ENCODE measurements at regions not wholly inside any gene's neighbourhood (a gene's known extent, or its start where the extent isn't known, plus 50 kb on each side); places are given as distances from the start of the nearest gene placed in this dataset.
"Not testable (repeated sequence)": the region's sequence is repeated elsewhere in the genome, so short reads cannot be mapped to it uniquely, and the experiment has no call there.

DNA sequence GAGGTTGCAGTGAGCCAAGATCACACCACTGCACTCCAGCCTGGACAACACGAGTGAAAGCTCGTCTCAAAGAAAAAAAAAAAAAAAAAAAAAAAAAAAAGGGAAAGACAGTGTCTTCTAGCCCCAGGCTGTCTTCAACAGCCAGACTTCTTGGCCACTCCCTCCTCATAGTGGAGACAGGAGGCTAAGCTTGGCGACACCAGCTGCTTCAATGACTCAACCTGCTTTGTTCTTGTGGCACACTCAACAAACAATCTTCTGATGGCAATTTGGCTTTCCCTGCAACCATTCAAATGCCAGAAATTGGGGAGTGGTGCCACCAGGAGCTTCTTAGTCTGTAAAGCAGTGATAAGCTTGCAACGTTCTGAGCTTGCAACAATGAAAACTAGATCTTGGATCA, 290.4 kb upstream of the DYNLRB2 start:
- no peak for DNase-seq

GRCh38 chr16:80243303-80243702, 297.5 kb upstream of the DYNLRB2 start:
- DNase-seq = not testable (repeated sequence)

DNA sequence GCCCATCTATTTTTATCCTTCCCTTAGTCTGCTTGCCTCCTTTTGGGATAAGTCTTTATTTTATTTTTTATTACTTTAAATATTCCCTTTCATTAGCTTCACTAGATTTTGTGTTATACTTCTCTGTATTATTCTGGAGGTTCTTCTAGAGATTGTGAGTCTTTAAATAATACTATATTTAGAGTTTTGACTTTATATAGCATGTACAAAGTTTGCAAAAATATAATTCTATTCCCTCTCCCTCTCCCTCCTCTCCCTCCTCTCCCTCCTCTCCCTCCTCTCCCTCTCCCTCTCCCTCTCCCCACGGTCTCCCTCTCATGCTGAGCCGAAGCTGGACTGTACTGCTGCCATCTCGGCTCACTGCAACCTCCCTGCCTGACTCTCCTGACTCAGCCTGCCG, 298.5 kb upstream of the DYNLRB2 start:
- not testable (repeated sequence) for DNase-seq

- no peak for DNase-seq
Measured at GRCh38 chr16:80233097-80233835, 307.5 kb upstream of the DYNLRB2 start.

GRCh38 chr16:80231888-80232287, 308.9 kb upstream of the DYNLRB2 start:
- no peak for DNase-seq

GRCh38 chr16:80231121-80231520, 309.7 kb upstream of the DYNLRB2 start:
- DNase-seq = no peak

GRCh38 chr16:80230328-80231120, 310.3 kb upstream of the DYNLRB2 start:
- DNase-seq = no peak

DNA sequence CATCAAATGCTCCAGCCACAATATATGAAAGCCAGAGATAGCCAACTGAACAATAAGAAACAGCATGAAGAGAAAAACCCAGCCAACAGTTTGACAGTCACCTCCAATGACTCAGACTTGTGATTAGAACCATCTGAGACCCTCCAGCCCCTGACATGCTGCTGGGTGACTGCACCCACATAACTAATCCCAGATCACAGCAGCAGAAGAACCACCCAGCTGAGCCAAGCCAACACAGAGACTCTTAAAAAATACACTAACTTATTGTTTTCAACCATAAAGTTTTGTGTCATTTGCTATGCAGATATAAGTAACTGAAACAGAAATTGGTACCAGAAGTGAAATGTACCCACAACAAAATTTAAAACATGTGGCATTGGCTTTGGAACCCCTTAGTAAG, 314.3 kb upstream of the DYNLRB2 start:
- no peak for DNase-seq

DNA sequence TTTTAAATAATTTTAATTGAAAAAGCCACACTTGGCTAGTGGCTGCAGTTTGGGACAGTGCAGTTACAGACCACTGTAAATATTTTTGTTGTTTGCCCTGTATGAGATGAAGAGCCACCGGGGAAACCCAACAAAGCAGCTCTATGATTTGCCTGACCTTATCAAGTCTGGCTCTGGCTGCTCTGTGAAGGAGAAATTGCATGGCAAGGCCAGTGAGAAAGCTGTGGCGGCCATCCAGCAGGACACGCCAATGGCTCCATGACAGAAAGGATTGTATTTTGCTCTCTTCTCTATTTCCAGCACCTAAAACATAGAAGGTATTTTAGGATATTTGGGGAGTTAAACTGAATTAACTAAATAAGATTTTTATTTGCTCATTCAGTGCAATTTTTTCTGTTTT, 330.0 kb upstream of the DYNLRB2 start:
- DNase-seq = no peak

DNA sequence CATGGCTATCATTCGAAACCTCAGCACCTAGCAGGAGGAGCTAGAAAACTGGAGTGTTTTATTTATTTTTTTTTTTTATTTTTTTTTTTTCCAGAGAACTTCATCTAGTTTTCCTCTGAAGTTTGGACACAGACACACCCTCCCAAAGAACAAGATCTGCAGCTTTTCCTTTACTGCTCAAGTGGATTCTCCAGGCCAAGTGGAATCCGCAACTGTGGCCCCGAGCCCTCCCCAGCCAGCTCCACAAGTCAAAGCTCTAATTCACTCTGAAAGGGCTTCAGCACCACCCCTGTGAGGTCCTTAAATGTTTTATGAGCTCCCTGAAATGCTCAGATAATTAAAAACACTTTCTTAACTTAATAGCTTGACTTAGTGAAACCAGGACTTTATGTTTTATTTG, 332.1 kb upstream of the DYNLRB2 start:
- no peak for DNase-seq

GRCh38 chr16:80208015-80208414, 332.8 kb upstream of the DYNLRB2 start:
- DNase-seq = no peak

GRCh38 chr16:80203821-80204220, 337.0 kb upstream of the DYNLRB2 start:
- DNase-seq = no peak

- DNase-seq = no peak
Measured at GRCh38 chr16:80202831-80203413, 337.9 kb upstream of the DYNLRB2 start.

DNA sequence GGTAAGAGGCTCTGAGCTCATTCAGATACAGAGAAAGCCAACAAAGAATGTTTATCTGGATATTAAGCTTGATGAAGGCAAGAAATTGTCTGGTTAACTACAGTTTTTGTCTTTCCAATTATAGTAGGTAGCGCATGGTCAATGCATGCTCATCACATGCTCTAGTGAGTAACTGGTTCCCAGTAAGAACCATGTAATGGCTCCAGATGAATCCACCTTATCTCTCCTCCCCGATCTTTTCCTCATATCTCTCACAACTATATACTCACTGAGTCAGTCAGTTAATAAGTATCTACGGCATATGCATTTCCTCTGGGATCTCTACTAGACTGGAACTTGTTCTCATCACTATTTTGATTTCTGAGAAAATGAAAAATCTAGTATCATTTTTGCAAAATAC, 340.7 kb upstream of the DYNLRB2 start:
- DNase-seq = no peak

- no peak for DNase-seq
Measured at GRCh38 chr16:80199614-80200013, 341.2 kb upstream of the DYNLRB2 start.

GRCh38 chr16:80198311-80199299, 342.2 kb upstream of the DYNLRB2 start:
- no peak for DNase-seq

DNA sequence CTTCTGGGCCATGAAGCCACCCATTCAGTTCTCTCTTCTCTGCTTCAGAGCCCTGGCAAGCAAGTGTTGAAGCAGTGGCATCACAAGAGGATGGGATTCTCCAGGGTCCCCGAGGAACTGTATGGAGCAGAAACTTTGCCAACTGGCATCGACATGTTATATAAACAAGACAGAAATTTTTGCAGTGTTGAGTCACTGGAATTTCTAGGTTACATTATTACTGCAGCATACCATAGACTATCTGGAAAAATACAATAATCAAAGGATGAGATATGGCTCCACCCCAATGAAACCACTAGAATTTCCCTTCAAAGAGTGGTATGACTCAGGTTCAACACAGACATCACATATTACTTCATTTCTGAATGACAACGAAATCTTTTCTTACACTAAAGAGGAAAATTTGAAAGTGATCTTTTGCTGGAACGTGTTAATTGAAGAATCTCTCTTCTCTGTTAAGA, 343.0 kb upstream of the DYNLRB2 start:
- DNase-seq = no peak

GRCh38 chr16:80191928-80192327, 348.9 kb upstream of the DYNLRB2 start:
- no peak for DNase-seq

DNA sequence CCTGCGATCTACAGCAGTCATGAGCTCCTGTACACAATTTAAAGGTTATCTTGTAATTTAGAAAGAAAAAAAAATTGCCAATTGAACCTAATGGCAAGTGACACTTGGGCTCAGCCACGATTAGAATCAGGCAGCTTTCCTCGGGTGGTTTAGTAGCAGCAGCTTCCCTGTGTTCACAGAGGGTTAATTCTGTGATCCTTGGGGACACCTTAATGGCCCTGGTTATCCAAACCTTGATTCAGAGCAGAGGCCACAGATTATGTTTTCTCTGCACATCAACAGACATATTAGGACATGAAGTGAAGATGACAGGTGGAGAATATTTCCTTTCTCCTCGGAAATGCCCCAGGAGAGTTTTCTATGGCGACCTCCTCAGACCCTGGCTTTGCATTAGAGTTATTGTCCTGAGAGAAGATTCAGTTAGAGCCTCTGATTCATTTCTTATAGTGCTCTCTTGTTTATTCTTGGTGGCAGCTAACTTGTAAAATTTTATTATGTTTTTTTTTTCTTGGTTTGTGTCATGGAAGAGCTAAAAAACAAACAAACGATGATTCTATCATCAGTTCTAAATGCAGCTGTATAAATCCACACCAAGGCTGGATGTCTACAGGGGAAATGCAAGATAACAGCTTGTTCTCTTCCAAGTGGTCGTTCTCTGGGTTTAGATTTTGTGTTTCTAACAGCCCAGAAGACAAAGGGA, 351.2 kb upstream of the DYNLRB2 start:
- no peak for DNase-seq

DNA sequence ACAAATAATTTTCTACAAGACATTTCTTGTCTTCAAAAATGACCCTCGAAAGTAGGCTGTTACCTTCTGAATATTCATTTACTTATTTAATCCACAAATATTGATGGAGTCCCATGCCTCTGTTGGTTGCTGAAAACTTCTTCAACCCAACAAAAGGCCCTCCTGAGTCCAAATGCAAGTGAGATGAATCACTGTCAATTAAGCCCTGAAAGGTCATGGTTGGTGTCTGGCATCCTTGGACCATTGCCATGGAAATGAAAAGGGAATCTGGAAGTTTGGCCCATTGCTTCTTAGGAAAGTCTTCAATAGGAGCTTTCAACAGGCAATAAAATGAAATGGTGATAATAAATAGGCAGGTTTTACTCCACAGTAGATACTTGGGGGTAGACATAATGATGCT, 364.7 kb upstream of the DYNLRB2 start:
- no peak for DNase-seq

DNA sequence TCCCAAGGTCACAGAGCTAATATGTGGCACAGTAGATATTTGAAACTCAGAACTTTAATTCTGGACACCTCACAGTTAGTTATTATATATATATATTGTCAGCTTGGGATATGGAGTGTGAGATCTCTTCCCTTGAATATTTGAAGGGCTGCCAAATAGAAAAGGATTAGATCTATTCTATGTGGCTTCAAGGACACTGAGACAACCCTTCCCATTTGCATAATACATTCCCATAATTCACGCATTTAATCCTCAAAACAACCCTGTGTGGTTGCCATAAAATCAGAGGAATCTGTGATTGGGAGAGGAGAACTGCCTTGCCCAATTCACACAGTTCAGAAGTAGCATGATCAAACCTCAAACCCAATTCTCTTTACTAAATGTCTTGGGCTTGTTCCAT, 365.8 kb upstream of the DYNLRB2 start:
- DNase-seq = no peak

GRCh38 chr16:80174416-80174815, 366.4 kb upstream of the DYNLRB2 start:
- no peak for DNase-seq

All from Kasumi-1 (cell line).